LNCAP (cell line): ENCODE measurements at regions not wholly inside any gene's neighbourhood (a gene's known extent, or its start where the extent isn't known, plus 50 kb on each side); places are given as distances from the start of the nearest gene placed in this dataset.

Experiments
- CTCF ChIP-seq: fragments of 450-650 bp; IDR thresholded peaks from 2 replicates; pipeline ENCODE4 v1.5.1; 2017; ENCODE audit warnings: mild to moderate bottlenecking

GRCh38 chr6:105817961-105818360 lies 268.2 kb upstream of the PRDM1 start:
- no peak for TF ChIP-seq CTCF

- no peak for TF ChIP-seq CTCF
These were observed 268.8 kb upstream of the PRDM1 start for GRCh38 chr6:105817370-105817769.

GRCh38 chr6:105816847-105817246 lies 269.3 kb upstream of the PRDM1 start:
- no peak for TF ChIP-seq CTCF

GRCh38 chr6:105815661-105816555 lies 270.2 kb upstream of the PRDM1 start:
- no peak for TF ChIP-seq CTCF

- no peak for TF ChIP-seq CTCF
These were observed 271.2 kb upstream of the PRDM1 start for GRCh38 chr6:105814745-105815536.

GRCh38 chr6:105810922-105811482 lies 275.1 kb upstream of the PRDM1 start:
- TF ChIP-seq CTCF = no peak

GRCh38 chr6:105810105-105810921 lies 275.8 kb upstream of the PRDM1 start:
- no peak for TF ChIP-seq CTCF
